Smooth muscle cell (in vitro differentiated cells): ENCODE measurements at regions not wholly inside any gene's neighbourhood (a gene's known extent, or its start where the extent isn't known, plus 50 kb on each side); places are given as distances from the start of the nearest gene placed in this dataset.

Experiments used
- DNase-seq: peaks from one replicate; lab custom pipeline; 2025; ENCODE audit not compliant: unreplicated experiment; lab: John Stamatoyannopoulos, UW
- H2AFZ ChIP-seq: fragments of 200-600 bp; sonication (generic); 2 replicates; pipeline ENCODE4 v1.6.0; 2016; ENCODE audit warnings: antibody characterized with exemption, low read depth, mild to moderate bottlenecking
- H3F3A ChIP-seq: fragments of 200-600 bp; sonication (generic); 2 replicates; pipeline ENCODE4 v1.6.0; 2017; ENCODE audit warnings: antibody characterized with exemption, low read depth
- H3K27ac ChIP-seq: fragments of 200-600 bp; sonication (generic); 2 replicates; pipeline ENCODE4 v1.5.1; 2016; ENCODE audit warnings: low read depth, mild to moderate bottlenecking
- H3K27me3 ChIP-seq: fragments of 200-600 bp; sonication (generic); 2 replicates; pipeline ENCODE4 v1.6.1; 2016; ENCODE audit warnings: low read depth, mild to moderate bottlenecking
- H3K36me3 ChIP-seq: fragments of 200-600 bp; sonication (generic); 2 replicates; pipeline ENCODE4 v1.5.1; 2016; ENCODE audit warnings: low read depth
- H3K4me1 ChIP-seq: fragments of 200-600 bp; sonication (generic); 2 replicates; pipeline ENCODE4 v1.5.1; 2016; ENCODE audit warnings: low read depth
- H3K4me2 ChIP-seq: fragments of 200-600 bp; sonication (generic); 2 replicates; pipeline ENCODE4 v1.6.0; 2016; ENCODE audit warnings: mild to moderate bottlenecking
- H3K4me3 ChIP-seq: fragments of 200-600 bp; sonication (generic); 2 replicates; pipeline ENCODE4 v1.5.1; 2016; ENCODE audit warnings: mild to moderate bottlenecking
- H3K79me2 ChIP-seq: fragments of 200-600 bp; sonication (generic); 2 replicates; pipeline ENCODE4 v1.6.0; 2016; ENCODE audit warnings: low read depth, mild to moderate bottlenecking
- H3K9ac ChIP-seq: fragments of 200-600 bp; sonication (generic); 2 replicates; pipeline ENCODE4 v1.6.0; 2016; ENCODE audit warnings: low read depth
- H3K9me3 ChIP-seq: fragments of 200-600 bp; sonication (generic); replicated peaks from 2 replicates; pipeline ENCODE4 v1.5.1; 2016; ENCODE audit warnings: low read depth
- H4K20me1 ChIP-seq: fragments of 200-600 bp; sonication (generic); 2 replicates; pipeline ENCODE4 v1.6.0; 2016; ENCODE audit warnings: low read depth
- WGBS: methylation state at CpG from one replicate; pipeline ENCODE4 v1.1.7; 2016; ENCODE audit warnings: low lambda C conversion rate; 5-methylcytosine and 5-hydroxymethylcytosine counted together
- TF ChIP-seq, protein P1 (sequence below): fragments of 200-600 bp; sonication (generic); IDR thresholded peaks from 2 replicates; pipeline ENCODE4 v1.5.1; 2017; ENCODE audit warnings: borderline replicate concordance, mild to moderate bottlenecking, antibody characterized with exemption; ENCODE audit not compliant: insufficient read depth, poor library complexity, severe bottlenecking

GRCh38 chr2:156959481-156959880, 298.0 kb upstream of the GALNT5 start:
- Histone ChIP-seq H3K4me2 (no peak overlapping the region), H3K27me3 (no peaks in the 10 kb centered on the region), H3K79me2 (no peaks in the 10 kb centered on the region), H3K27ac (no peak overlapping the region), H3K36me3 (no peaks in the 10 kb centered on the region), H2AFZ (no peak overlapping the region), H4K20me1 (no peaks in the 10 kb centered on the region), H3F3A (no peaks in the 10 kb centered on the region), H3K4me3 (no peak overlapping the region), H3K9ac (no peak overlapping the region), H3K9me3 (no peaks in the 10 kb centered on the region), H3K4me1 (no peaks in the 10 kb centered on the region)
- TF ChIP-seq, protein P1, sequence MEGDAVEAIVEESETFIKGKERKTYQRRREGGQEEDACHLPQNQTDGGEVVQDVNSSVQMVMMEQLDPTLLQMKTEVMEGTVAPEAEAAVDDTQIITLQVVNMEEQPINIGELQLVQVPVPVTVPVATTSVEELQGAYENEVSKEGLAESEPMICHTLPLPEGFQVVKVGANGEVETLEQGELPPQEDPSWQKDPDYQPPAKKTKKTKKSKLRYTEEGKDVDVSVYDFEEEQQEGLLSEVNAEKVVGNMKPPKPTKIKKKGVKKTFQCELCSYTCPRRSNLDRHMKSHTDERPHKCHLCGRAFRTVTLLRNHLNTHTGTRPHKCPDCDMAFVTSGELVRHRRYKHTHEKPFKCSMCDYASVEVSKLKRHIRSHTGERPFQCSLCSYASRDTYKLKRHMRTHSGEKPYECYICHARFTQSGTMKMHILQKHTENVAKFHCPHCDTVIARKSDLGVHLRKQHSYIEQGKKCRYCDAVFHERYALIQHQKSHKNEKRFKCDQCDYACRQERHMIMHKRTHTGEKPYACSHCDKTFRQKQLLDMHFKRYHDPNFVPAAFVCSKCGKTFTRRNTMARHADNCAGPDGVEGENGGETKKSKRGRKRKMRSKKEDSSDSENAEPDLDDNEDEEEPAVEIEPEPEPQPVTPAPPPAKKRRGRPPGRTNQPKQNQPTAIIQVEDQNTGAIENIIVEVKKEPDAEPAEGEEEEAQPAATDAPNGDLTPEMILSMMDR: no peak
- 88% methylated on average over 4 of the region's 4 CpGs for WGBS
- no peak for DNase-seq

DNA sequence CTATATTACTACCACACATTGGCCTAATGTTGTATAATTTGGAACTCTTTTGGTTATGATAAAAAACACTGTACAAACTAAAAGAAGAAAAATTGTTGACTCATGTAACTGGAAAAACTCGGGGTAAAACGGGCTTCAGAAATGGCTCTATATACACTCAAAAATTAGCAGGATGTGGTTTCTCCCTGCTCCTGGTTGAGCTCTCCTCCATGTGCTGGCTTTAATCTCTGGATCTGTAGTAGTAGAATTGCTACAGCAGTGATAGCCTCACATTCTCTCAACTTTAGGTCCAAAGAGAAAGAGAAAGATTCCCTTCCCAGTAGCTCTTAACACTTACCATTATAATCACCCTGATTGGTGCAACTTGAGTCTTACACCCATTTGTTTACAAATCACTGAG, 274.9 kb upstream of the GALNT5 start:
- Histone ChIP-seq H3K27me3 (no peaks in the 10 kb centered on the region), H4K20me1 (no peaks in the 10 kb centered on the region), H2AFZ (no peak overlapping the region), H3K79me2 (no peaks in the 10 kb centered on the region), H3K4me2 (no peak overlapping the region), H3K36me3 (no peaks in the 10 kb centered on the region), H3K9me3 (no peaks in the 10 kb centered on the region), H3K4me1 (no peaks in the 10 kb centered on the region), H3K4me3 (no peak overlapping the region), H3K27ac (no peak overlapping the region), H3K9ac (no peak overlapping the region), H3F3A (no peaks in the 10 kb centered on the region)
- TF ChIP-seq, protein P1: no peak
- no peak for DNase-seq
- WGBS: 85% methylated on average over 2 of the region's 2 CpGs

DNA sequence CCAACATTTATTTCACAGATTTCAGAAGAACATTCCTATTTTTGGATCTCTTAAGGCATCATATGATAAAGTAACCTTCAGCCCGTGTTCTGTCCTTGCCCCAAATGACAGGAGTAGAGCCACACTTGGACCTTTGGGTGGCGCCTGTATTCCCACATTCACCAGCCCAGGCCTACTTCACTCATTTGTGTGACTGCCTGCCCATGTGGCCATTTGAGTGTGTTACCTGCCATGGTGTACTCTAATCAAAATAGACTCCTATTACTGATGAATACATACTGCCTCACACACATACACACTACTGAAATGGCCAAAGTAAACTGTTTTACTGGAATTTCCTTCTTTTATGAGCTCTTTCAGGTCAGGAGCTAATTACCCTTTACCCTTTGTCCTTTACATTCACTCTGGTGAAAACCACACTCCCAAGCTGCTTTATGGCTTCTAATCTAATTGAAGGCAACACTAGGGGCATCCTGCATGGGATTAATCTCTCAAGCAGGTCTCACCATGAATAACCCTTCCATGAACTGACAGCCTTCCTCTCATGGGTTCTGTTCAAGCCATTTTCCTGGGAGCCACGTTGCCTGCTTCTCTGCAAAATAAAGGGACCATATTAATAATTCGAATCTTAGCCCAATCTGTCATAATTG, 271.0 kb upstream of the GALNT5 start:
- Histone ChIP-seq H3K4me2 (no peak overlapping the region), H3K9ac (no peak overlapping the region), H3K4me1 (no peaks in the 10 kb centered on the region), H3F3A (no peaks in the 10 kb centered on the region), H3K27ac (no peak overlapping the region), H3K9me3 (no peaks in the 10 kb centered on the region), H2AFZ (no peak overlapping the region), H3K27me3 (no peaks in the 10 kb centered on the region), H3K4me3 (no peak overlapping the region), H3K79me2 (no peaks in the 10 kb centered on the region), H4K20me1 (no peaks in the 10 kb centered on the region), H3K36me3 (no peaks in the 10 kb centered on the region)
- 81% methylated on average over 4 of the region's 4 CpGs for WGBS
- no peak for DNase-seq
- TF ChIP-seq, protein P1: no peak

GRCh38 chr2:156999661-157000060, 257.8 kb upstream of the GALNT5 start:
- Histone ChIP-seq H3F3A (no peaks in the 10 kb centered on the region), H3K4me2 (no peak overlapping the region), H3K9ac (no peak overlapping the region), H3K36me3 (no peaks in the 10 kb centered on the region), H3K79me2 (no peaks in the 10 kb centered on the region), H4K20me1 (no peaks in the 10 kb centered on the region), H3K4me3 (no peak overlapping the region), H3K9me3 (no peaks in the 10 kb centered on the region), H3K27me3 (no peaks in the 10 kb centered on the region), H2AFZ (no peak overlapping the region), H3K27ac (no peak overlapping the region), H3K4me1 (no peaks in the 10 kb centered on the region)
- DNase-seq: no peak
- TF ChIP-seq, protein P1: no peak
- 97% methylated on average over 4 of the region's 4 CpGs for WGBS
